Right ventricle myocardium superior (tissue), 1 donor: ENCODE measurements at regions not wholly inside any gene's neighbourhood (a gene's known extent, or its start where the extent isn't known, plus 50 kb on each side); places are given as distances from the start of the nearest gene placed in this dataset.

ENCODE experiments used
- ATAC-seq: fragments of 200-7000 bp; cut with Tn5 transposase; one replicate; pipeline ENCODE4 v1.9.1; 2020; ENCODE audit warnings: mild to moderate bottlenecking; ENCODE audit not compliant: poor library complexity
- DNase-seq: peaks from one replicate; pipeline ENCODE4 v3.0.0-alpha.2; 2020
- intact Hi-C: fragments of 100-400 bp; cut with DNase I; formaldehyde crosslinking; loops from one replicate; pipeline ENCODE4 v1.11.2; 2022
- donor health status: DM: no; HTN: yes; CAD: no; lungs with severe emphysema.

DNA sequence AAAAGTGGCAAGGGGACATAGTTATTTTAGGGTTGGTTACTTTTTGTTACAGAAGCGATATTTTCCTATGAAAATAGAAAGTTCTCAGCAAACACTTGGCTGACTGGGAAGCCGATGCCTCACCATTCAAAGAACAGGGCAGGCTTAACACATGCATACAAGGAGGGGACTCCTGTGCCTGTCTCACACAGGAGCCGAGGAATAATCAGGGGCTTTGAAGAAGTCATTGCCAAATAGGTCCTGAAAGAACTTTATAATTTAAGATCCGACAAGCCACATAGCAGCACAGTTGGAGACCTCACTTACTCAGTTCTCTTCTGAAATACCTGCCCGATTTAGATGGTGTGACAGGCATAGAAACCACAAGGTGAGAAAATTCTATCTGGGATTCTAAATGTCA is 389.8 kb downstream of the EMP1 start:
- intact Hi-C loops, result no loop called here
- ATAC-seq (no peak), DNase-seq (no peak)

DNA sequence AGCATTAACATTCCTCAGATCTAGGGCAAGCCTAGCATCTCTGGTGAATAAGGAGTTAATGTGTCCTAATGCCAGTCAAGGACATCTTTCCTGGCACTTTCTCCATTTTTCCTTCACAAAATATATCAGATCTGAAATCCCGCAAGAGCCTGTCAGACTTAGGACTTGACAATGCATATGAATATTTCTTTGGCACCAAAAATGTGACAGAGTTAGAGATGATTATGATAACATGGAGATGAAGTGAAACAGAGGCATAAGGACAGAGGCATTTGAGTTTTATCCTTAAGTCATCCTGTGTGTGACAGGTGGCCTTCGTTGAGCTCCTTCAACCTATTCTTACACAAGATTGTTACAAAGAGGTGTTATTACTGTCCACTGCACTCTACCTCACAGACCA is 388.0 kb downstream of the EMP1 start:
- ATAC-seq, result no peak
- DNase-seq, result no peak
- intact Hi-C loops, result no loop called here

DNA sequence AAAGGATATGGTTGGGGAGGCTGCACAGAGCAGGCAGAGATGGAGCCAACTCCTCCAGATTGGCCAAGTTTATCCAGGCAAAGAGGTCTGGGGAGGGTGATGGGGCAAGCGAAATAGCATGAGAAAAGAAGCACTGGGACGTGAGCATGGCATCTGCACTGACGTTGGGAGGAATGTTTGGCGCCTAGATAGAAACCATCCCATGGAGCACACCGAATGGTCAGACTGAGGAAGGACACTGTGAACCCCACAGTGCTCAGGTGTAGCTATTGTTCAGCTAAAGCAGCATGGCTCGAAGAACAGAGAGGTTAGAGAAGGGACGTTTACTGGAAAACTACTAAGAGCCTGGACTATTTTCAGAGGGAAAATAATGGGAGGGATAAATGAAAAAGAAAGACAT is 387.1 kb downstream of the EMP1 start:
- intact Hi-C loops, result no loop called here
- ATAC-seq (no peak), DNase-seq (no peak)

DNA sequence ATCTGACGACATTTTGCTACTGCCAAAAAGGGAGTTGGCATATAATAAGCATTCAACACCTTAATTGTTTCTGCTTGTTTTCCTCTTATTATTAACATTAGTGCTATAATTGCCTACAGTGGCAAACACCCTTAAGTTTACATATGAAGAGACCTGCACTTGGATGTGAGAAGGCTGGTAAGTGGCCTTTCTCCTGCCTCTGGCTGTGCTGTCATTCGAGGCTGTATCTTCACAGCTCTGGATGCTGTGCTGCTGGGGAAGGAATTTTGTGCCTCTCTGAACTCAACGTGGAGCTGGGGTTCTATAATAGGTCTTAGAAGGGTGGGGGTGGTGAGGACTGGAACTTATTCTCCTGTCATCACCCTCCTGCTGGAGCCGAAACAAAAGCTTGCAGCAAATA is 385.9 kb downstream of the EMP1 start:
- intact Hi-C loops, result no loop called here
- no peak for ATAC-seq
- DNase-seq, result no peak

DNA sequence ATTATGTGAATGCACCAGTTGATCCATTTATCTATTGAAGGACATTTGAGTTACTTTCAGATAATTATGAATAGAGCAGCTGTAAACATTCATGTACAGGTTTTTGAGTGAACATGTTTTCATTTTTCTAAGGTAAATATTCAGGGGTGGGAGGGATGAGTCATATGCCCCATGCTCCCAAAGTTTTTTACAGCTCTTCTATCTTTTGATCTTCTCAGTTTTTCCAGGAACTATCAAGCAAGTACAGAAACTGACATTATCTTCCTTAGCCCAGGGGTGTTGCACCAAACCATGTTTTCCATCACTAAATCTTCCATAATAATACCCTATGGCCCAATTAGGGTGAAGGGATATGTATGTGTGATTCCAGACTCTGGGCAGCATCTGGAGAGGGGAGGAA is 384.5 kb downstream of the EMP1 start:
- DNase-seq (no peak), ATAC-seq (no peak)
- intact Hi-C loops, result no loop called here

DNA sequence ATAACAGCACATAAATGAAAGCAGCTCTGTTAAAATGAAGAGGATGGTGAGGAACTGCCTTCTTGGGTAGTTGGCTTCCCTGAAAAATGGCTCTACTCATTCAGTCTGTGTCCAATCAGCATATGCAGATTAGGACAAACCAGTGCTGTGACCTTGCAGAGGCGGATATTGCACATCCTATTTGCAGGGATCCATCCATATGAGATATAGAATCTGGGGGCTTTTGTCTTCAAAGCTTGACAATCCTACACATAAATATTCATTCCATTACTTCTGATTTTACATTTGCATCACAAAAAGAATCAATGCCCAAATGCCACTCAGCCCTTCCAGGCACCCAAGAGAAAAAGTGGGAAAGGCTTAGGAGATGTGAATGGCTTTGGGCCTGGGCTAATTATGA is 383.7 kb downstream of the EMP1 start:
- ATAC-seq (no peak), DNase-seq (no peak)
- intact Hi-C loops, result no loop called here

DNA sequence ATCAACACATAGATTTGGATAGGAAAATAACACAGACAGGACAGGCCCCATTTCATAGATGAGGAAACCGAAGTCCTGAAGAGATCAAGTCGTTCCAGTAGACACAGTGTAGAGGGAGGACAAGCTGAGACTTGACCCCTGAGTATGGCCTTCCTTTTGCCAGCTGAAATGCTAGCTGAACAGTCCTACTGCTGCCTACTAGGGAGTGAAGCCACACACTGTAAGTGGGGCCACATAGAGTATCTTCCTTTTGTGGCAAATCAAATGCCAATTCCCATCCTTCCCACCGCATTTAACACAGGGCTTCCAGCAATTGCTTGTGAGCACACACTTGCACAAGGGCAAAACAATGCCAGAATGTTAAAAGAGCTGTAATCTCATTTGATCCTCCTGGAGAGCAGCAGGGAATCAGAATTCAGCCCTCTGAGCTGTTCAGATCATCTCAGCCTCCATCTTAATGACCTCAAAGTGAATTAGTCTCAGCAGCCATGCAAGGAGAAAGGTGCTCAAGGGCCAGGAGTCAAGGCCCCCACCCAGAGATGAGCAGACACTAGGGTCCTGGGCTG is 380.5 kb downstream of the EMP1 start:
- intact Hi-C loops, result no loop called here
- DNase-seq, result no peak
- no peak for ATAC-seq

DNA sequence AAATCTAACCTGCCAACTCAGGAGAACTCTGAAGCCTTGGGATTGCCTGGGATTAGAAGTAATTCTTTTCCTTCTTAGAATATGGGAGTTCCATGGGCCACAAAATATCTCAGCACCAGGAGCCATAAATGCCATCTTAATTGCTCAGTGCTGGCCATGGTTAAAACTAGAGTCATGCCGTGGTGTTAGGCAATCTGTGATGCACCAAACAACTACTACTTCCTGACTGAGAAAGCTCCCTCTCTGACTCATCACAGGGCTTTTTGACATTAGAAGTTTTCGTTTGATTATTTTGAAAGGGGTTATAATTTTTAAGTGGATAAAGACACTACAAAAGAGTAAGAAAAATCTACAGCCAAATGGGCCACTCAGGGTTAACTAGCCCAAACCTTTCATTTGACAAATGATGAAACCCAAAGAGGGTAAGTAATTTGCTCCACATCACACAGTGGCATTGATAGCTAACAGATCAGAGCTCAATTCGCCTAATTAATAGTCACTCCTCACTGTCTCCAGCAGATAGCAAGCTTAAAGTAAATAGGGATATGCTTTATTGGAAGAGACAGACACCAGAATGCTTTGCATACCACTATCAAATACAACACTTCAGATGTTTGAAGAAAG is 377.3 kb downstream of the EMP1 start:
- DNase-seq, result no peak
- no peak for ATAC-seq
- intact Hi-C loops, result no loop called here

DNA sequence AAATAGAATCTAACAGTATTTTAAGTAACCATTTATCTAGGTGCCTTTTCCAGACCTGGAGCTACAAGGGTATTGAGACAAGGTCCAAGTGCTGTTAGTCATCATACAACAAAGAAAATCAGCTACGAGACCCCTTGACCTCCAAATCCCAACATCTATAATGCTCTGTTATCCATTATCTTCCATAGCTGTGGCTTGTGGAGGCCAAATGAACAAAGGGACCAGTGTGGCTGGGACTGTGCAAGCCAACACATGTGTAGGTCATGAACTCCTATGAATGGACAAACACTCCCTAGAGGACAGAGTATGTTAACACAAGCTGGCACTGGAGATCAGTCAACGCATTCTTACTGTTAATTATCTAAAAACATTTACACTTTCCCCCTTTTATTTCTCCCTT is 374.5 kb downstream of the EMP1 start:
- intact Hi-C loops, result no loop called here
- DNase-seq (no peak), ATAC-seq (no peak)

DNA sequence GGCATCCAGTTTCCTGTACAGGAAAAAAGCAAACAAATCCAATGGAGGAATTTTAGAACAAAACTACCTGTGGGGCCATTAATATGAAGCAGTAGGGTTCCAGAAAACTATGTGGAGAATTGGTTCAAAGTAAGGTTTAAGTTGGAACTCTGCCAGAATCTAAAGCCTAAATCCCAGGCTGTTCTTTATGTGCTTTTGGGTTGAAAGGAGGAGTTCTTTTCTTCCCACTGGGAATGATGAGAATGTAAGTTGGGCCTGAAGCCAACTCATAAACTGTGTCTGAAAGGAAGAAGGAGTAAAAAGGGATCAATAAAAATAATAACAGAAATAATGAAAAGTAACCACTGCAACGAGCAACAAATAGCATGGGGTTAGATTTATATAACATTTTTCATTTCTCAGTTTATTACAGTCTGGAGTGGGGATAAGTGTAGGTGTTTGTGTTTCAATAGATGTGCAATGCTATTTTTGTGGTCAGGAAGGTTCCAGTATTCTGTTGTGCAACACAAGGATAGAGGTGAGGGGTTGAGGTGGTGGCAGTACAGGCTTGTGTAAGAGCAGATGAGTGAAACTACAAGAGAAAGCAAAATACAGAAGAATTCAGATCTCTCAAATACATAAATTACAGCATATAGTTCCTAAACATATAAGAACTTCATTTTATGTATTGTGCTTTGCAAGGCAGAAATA is 373.6 kb downstream of the EMP1 start:
- ATAC-seq, result no peak
- DNase-seq, result no peak
- intact Hi-C loops, result no loop called here

DNA sequence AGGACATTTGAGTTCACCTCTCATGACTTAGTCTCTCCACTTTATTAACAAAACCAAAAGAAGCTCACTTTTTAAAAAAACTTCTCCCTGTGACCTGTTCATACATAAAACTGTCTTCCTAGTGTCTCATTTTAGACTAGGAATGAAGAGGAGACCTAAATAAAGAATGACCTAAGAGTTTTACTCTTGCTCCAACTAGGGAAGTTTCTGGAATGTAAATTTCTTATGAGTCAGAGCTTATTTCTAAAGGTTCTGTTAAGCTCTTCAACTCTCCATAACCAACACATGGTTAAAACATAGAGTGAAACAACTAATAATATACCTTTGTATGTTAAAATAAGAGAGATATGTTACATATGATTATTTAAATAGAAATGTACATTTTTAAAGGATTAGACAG is 369.8 kb downstream of the EMP1 start:
- DNase-seq (no peak), ATAC-seq (no peak)
- intact Hi-C loops, result no loop called here

DNA sequence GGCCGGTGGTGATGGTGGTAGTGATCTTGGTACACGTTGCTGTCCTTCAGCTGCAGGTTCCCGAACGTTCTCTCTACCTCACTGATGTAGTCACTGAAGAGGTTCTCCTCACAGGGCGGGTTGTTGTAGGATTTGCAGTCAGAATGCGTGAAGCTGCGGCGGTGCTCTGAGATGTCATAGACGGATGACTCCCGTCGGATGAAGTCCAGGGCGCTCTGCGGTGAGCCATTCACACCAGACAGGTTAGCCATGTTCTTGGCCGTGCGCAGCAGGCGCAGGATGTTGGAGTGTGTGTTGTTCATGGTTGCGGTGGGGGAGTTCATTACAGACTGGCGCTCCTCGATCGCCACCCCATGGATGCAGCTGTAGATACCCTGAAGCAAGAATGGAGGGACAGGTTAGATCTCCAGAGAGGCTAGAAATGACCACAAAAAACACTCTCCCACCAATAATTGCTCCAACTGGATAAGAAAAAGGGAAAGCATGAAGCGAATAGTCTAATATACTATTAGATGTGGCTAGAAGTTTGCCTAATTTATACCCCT is 367.8 kb downstream of the EMP1 start:
- ATAC-seq (no peak), DNase-seq (no peak)
- intact Hi-C loops, result no loop called here

DNA sequence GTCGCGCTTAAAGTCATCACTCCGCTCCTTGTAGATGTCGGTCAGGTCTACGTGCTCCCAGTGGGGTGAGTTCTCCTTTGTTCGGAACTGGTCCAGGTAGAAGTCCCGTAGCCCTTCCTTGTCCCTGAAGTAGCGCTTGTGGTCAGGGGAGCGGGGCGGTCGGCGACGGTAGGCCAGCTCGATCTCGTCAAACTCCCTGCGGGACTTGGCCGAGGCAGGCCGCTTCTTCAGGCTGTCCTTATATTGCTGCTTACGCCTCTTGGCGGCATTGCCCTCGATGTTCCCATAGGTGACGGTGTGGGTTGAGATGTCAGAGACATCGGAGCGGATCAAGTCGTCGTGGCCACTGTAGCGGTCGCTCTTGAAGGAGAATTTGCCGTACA is 367.2 kb downstream of the EMP1 start:
- DNase-seq, result no peak
- intact Hi-C loops, result no loop called here
- ATAC-seq, result no peak

DNA sequence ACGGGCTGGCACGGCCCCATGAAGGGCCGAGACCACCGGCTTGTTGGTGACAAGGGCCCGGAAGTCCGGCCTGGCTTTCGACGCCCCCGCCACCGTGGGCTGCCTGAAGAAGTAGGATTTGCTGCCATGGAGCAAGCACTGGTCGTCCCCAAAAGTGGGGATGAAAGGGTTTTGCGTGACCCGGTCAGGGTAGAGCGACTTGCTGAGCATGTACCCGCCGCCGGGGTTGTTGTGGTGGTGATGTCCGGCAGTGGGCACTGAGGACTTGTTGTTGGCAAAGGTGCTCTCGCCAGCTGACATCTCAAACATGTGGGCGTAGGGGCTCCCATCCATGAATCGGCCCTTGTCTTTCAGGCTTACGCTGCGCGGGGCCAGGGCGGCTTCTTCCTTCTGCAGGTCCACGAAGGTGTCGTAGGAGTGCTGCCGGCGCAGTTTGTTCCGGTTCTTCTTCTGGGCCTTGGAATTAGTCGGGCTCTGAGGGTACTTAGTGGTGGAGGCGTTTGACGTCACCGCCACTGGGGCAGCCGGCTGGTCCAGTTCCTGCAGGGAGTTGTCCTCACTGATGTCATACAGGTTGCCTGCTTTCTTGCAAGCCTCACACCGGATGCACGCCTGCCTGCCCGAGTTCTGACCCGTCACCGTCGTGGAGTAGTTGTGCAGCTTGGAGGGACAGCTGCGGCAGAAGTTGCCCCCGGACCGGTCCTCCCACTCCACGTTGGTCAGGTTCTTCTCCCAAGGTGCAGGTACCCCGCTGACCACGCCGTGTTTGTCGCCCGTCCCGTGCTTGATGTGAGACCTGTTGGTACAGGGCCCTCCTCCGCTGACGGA is 366.6 kb downstream of the EMP1 start:
- no peak for DNase-seq
- intact Hi-C loops, result no loop called here
- no peak for ATAC-seq

DNA sequence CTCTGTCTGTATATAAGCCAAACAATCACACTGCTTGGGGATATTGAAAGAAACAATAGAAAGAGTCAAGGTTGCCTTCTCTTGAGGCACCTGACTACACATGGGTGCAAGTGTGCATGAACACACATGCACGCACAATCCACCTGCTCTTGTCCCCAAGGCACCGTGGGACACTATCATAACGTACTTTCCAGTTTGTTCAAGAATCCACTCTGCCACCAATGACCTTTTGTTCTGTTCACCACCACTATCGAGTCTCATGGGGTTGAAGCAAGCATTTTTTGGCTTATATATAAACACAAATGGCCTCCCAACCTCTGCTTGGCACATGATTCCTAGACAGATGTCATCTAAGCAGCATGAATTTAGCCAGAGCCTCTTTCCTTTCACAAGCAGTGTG is 365.4 kb downstream of the EMP1 start:
- DNase-seq, result no peak
- intact Hi-C loops, result no loop called here
- no peak for ATAC-seq

DNA sequence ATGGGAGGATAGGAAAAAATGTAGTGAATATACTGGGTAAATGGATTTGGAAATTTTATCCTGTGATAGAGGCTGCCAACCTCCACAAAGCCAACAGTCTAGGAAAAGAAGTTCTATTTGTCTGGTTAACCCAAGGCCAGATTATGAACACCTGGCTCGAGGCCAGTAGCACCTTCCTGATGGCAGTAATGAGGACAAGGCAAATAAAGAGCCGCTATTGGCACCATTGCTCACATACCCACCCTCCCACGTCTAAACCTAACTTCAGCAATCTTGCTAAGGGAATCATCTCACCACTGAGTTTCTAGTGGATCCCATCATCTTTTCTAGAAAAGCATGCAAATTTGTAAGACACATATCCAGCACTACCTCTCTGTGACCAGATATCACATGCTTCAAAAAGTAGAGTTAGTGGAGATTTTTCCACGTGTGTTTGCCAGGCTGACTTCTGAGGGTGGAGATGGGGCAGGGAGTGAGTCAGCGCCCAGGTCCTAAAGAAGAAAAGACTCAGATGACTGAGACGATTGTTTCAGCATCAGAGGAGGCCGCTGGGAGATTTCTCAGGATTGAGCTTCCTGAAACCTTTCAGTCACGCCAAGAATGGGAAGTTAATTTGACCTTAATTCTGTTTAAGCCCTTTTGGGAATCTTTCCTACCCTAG is 362.9 kb downstream of the EMP1 start:
- no peak for ATAC-seq
- DNase-seq, result no peak

DNA sequence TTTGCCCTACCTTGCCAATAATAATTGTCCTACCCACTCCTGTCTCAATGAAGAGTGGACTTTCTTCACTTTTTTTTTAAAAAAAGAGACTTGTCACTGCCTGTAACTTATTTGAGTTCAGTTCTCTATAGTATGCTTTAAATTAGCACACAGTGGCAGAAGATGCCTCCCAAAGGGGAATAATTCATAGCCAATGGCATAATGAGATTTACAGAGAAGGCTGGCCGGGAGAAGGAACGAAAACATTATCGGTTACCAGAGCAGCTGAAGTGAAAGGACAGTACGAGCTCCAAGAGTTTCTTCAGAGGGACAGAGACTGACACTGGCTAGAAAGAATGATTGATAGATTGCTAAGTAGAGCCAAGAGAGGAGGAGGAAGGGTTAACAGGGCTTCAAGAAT is 356.3 kb downstream of the EMP1 start:
- intact Hi-C loops, result no loop called here

More for the DNA sequence above, 362.9 kb downstream of the EMP1 start:
- intact Hi-C loops, result no loop called here

DNA sequence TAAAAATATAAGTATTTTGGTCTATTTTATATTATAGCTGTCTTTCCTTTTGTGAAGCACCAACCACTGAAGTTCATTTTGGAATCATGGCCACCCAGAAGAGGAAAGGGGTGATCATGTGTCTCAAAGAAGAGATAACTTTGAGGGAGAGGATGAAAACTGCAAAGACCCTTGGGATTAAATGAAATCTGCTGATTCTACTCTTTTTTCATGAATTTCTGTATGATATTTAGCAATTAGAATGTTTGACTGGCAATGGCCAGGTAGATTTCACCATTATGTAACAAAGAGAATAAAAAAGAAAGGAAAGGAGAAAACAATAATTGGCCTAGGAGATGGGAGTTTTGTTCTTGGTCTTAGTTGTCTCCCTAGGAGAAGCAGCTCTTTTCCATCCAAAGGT is 350.8 kb downstream of the EMP1 start:
- ATAC-seq, result no peak
- no peak for DNase-seq
- intact Hi-C loops, result no loop called here

More for the DNA sequence above, 356.3 kb downstream of the EMP1 start:
- ATAC-seq (no peak), DNase-seq (no peak)

DNA sequence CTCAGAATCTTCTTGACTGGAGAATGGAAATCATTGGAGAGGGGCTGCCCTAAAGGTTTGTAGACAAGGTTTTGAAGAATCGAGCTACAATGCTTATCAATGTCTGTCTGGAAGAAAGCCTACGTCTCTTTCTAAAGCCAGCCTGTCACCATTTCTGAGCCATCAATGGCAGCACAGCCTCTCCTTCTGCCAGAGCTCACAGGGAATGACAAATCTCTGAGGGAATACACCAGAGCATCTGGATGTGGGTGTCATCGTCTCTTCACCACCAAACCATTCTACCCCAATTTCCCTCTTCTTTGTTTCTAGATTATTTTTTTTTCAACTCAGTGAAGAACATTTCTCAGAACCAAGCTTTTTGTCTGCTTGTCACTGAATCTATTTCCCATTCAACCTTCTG is 349.7 kb downstream of the EMP1 start:
- intact Hi-C loops, result no loop called here
- no peak for ATAC-seq
- DNase-seq, result no peak
